ENCODE measurements at regions not wholly inside any gene's neighbourhood (a gene's known extent, or its start where the extent isn't known, plus 50 kb on each side); places are given as distances from the start of the nearest gene placed in this dataset.

GRCh38 chr2:240252191-240252871 lies 111.9 kb upstream of the OTOS start:
- H3K9ac ChIP-seq, result no peak overlapping the region

GRCh38 chr2:240252872-240253511 lies 112.5 kb upstream of the OTOS start:
- no peak overlapping the region for H3K4me2 ChIP-seq (ENCODE audit: unreplicated experiment)
- no peaks in the 10 kb centered on the region for H3K9me2 ChIP-seq (ENCODE audit: insufficient read depth)
- H3K79me2 ChIP-seq (ENCODE audit: insufficient read depth), result no peaks in the 10 kb centered on the region
- peaks cover 15% of the 10 kb centered on the region for H3K27me3 ChIP-seq (replicated peaks; ENCODE audit: insufficient read depth)
- H3K4me3 ChIP-seq, result no peak overlapping the region
- no peaks in the 10 kb centered on the region for H3F3A ChIP-seq (ENCODE audit: insufficient read depth)
- H3K9ac ChIP-seq, result no peak overlapping the region
- 85 to 86% methylated on average over 15 of the region's 15 CpGs for WGBS, 2 experiments (ENCODE audit: low coverage in 1 of 2, low lambda C conversion rate in 2 of 2, missing lambda C conversion rate in 2 of 2)
- H4K20me1 ChIP-seq (ENCODE audit: insufficient read depth), result no peaks in the 10 kb centered on the region
- H3K9me3 ChIP-seq (ENCODE audit: low read depth), result no peaks in the 10 kb centered on the region
- H3K27ac ChIP-seq, result no peak overlapping the region
- in situ Hi-C loops (cut with MboI), result no loop called here
- no peak overlapping the region for H2AFZ ChIP-seq
- DNase-seq, result no peak
- H3K36me3 ChIP-seq (ENCODE audit: low read depth), result no peaks in the 10 kb centered on the region
- TF ChIP-seq EZH2phosphoT487 (IDR thresholded peaks at IDR 0.05; ENCODE audit: insufficient read depth, low read depth), result no peak
- no peak for TF ChIP-seq EZH2 (IDR thresholded peaks at IDR 0.05; ENCODE audit: insufficient read depth, poor library complexity, severe bottlenecking)
- H3K4me1 ChIP-seq (ENCODE audit: insufficient read depth), result peaks cover 10% of the 10 kb centered on the region

More at GRCh38 chr2:240252191-240252871, 111.9 kb upstream of the OTOS start:
- H3K27me3 ChIP-seq (replicated peaks; ENCODE audit: insufficient read depth), result peaks cover 15% of the 10 kb centered on the region
- no peak overlapping the region for H3K4me2 ChIP-seq (ENCODE audit: unreplicated experiment)
- no peaks in the 10 kb centered on the region for H3K9me2 ChIP-seq (ENCODE audit: insufficient read depth)
- H4K20me1 ChIP-seq (ENCODE audit: insufficient read depth), result no peaks in the 10 kb centered on the region
- DNase-seq, result no peak
- H3K4me3 ChIP-seq, result no peak overlapping the region
- WGBS, 2 experiments (ENCODE audit: low coverage in 1 of 2, low lambda C conversion rate in 2 of 2, missing lambda C conversion rate in 2 of 2), result 82 to 83% methylated on average over 20 of the region's 20 CpGs
- no peak overlapping the region for H2AFZ ChIP-seq
- H3K27ac ChIP-seq, result no peak overlapping the region
- peaks cover 10% of the 10 kb centered on the region for H3K4me1 ChIP-seq (ENCODE audit: insufficient read depth)
- TF ChIP-seq EZH2phosphoT487 (IDR thresholded peaks at IDR 0.05; ENCODE audit: insufficient read depth, low read depth) (no peak), EZH2 (IDR thresholded peaks at IDR 0.05; ENCODE audit: insufficient read depth, poor library complexity, severe bottlenecking) (no peak)
- no peaks in the 10 kb centered on the region for H3F3A ChIP-seq (ENCODE audit: insufficient read depth)
- no peaks in the 10 kb centered on the region for H3K36me3 ChIP-seq (ENCODE audit: low read depth)
- no peaks in the 10 kb centered on the region for H3K9me3 ChIP-seq (ENCODE audit: low read depth)
- no peaks in the 10 kb centered on the region for H3K79me2 ChIP-seq (ENCODE audit: insufficient read depth)
- in situ Hi-C loops (cut with MboI), result no loop called here

GRCh38 chr2:240253583-240254145 lies 113.2 kb upstream of the OTOS start:
- 57 to 58% methylated on average over 10 of the region's 10 CpGs for WGBS, 2 experiments (ENCODE audit: low coverage in 1 of 2, low lambda C conversion rate in 2 of 2, missing lambda C conversion rate in 2 of 2)

DNA sequence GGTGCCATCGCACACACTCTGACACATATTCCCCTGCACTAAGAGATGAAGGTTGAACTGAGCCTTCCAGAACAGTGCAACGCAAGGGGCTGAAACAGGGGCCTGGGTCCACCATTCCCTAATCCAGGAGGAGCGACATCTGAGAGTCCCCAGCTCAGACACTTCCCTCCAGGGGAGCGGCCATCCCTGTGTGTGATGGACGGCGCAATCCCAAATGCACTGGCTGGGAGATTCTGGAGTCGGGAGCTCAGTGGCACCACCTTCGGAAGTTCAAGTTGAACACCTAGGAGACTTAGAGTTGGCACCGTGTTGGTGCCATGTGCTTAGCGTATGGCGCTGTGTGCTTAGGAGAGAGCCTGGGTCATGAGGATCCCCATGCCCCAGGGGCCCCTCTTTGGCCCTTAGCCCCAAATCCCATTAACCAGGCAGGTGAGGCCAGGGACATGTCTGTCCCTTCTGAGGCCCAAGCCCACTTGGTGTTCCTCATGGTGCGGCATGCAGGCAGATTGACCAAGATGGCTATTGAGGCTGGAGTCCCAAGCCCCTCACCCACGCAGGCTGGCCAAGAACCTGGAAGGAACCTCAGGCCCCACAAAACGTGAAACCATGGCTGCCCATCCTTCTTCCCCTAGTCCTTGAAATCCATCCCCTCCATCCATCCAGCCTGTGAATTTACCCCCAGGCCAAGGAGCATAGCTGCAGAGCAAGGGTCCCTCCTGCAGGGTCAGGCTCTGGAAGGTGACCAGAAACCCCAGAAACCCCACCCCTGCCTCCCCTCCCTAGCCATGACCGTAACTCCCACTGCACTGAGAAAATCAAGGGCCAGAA lies 114.1 kb upstream of the OTOS start:
- no peak overlapping the region for H2AFZ ChIP-seq
- no peak for TF ChIP-seq EZH2phosphoT487 (IDR thresholded peaks at IDR 0.05; ENCODE audit: insufficient read depth, low read depth)
- no peaks in the 10 kb centered on the region for H3K9me2 ChIP-seq (ENCODE audit: insufficient read depth)
- H3K4me3 ChIP-seq, result no peak overlapping the region
- H3K27ac ChIP-seq, result no peak overlapping the region
- H3K36me3 ChIP-seq (ENCODE audit: low read depth), result no peaks in the 10 kb centered on the region
- H4K20me1 ChIP-seq (ENCODE audit: insufficient read depth), result no peaks in the 10 kb centered on the region
- H3K9ac ChIP-seq, result no peak overlapping the region
- H3K27me3 ChIP-seq (replicated peaks; ENCODE audit: insufficient read depth), result peaks cover 15% of the 10 kb centered on the region
- no peaks in the 10 kb centered on the region for H3K9me3 ChIP-seq (ENCODE audit: low read depth)
- 81 to 85% methylated on average over 14 to 15 of the region's 15 CpGs for WGBS, 2 experiments (ENCODE audit: low coverage in 1 of 2, low lambda C conversion rate in 2 of 2, missing lambda C conversion rate in 2 of 2)
- H3K4me2 ChIP-seq (ENCODE audit: unreplicated experiment), result no peak overlapping the region
- peaks cover 10% of the 10 kb centered on the region for H3K4me1 ChIP-seq (ENCODE audit: insufficient read depth)
- no peaks in the 10 kb centered on the region for H3F3A ChIP-seq (ENCODE audit: insufficient read depth)
- in situ Hi-C loops (cut with MboI), result no loop called here
- no peaks in the 10 kb centered on the region for H3K79me2 ChIP-seq (ENCODE audit: insufficient read depth)
- DNase-seq, result no peak

More at GRCh38 chr2:240253583-240254145, 113.2 kb upstream of the OTOS start:
- no peaks in the 10 kb centered on the region for H4K20me1 ChIP-seq (ENCODE audit: insufficient read depth)
- H3F3A ChIP-seq (ENCODE audit: insufficient read depth), result no peaks in the 10 kb centered on the region
- no peaks in the 10 kb centered on the region for H3K36me3 ChIP-seq (ENCODE audit: low read depth)
- no peak for TF ChIP-seq EZH2phosphoT487 (IDR thresholded peaks at IDR 0.05; ENCODE audit: insufficient read depth, low read depth)
- TF ChIP-seq EZH2 (IDR thresholded peaks at IDR 0.05; ENCODE audit: insufficient read depth, poor library complexity, severe bottlenecking), result no peak
- no peak overlapping the region for H3K27ac ChIP-seq
- H3K9ac ChIP-seq, result no peak overlapping the region
- peaks cover 10% of the 10 kb centered on the region for H3K4me1 ChIP-seq (ENCODE audit: insufficient read depth)
- no peak overlapping the region for H3K4me2 ChIP-seq (ENCODE audit: unreplicated experiment)
- no peak for DNase-seq
- no peak overlapping the region for H3K4me3 ChIP-seq
- H3K79me2 ChIP-seq (ENCODE audit: insufficient read depth), result no peaks in the 10 kb centered on the region
- H2AFZ ChIP-seq, result no peak overlapping the region
- no peaks in the 10 kb centered on the region for H3K9me2 ChIP-seq (ENCODE audit: insufficient read depth)
- H3K27me3 ChIP-seq (replicated peaks; ENCODE audit: insufficient read depth), result peaks cover 15% of the 10 kb centered on the region
- in situ Hi-C loops (cut with MboI), result no loop called here
- no peaks in the 10 kb centered on the region for H3K9me3 ChIP-seq (ENCODE audit: low read depth)

Measured in GM23248 (cell line).